NCI-H146 treated with DMSO at 0.1 percent for 48 hours (cell line): ENCODE measurements at regions not wholly inside any gene's neighbourhood (a gene's known extent, or its start where the extent isn't known, plus 50 kb on each side); places are given as distances from the start of the nearest gene placed in this dataset.

Experiments
- DNase-seq: peaks from one replicate; lab custom pipeline; 2025; ENCODE audit not compliant: unreplicated experiment; lab: John Stamatoyannopoulos, UW

DNA sequence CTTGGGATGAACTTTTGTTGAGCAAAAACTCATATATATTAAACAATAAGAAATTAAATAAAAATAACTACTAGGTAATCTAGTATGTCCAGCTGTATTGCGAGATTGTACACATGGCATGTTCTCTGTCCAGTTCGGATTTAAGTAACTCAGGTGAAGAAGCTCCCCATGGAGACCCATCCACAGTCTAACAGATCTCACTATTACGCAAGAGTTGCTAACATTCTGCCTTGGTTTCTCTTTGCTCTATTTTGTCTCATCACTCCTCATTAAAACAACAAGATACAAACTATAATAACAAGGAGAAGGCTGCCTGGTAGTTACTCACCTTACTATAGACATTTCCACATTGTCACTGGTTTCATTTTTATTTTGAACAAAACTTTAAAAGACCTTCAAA is 1372.3 kb upstream of the CELF2 start:
- DNase-seq = no peak

DNA sequence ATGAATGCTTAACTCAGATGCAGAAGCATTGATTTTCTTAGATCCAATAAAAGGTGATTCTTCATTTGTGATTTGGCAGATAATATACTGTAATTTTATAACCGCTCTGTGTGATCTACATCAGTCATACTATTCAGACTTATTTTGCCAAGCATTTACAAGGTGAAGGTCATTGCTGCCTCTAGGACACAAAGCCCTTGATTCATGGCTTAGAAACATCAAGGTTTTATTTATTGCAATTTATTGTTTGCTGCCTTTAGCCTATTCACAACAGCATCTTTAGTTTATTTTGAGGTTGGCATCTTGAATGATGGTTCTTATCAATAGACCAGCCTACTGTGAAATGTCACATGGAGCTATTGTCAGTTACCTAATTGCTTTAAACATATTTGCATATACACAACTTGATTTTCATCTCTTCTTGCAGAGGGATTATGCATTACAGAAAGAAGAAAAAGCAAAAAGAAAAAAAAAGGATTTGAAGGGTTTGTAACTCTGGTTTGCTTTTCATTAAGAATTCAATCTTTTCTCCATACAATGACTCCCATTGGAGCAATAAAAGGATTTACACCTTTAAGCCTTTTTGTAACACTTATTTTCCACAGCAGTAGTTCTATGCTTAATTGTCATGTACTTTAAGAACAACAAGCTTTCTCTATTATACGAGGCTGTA is 1371.6 kb upstream of the CELF2 start:
- no peak for DNase-seq

DNA sequence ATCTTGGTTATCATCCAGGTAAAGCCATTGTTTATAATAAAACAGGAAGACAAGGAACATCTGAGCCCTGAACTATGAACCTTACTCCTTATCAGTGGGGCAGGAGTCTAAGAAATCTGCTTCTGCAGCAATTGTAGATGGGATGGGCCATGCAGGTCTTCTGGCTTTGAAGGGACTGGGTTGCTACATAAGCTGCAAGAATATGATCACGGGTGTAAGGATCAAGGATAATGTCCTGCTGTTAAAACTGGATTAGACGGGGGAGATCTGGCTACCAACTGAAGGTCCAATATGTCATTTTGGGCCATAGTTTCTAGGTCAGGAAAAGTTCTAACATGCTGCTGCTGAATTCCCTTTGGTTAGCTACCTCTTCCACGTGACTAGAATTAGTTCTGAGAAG is 1363.4 kb upstream of the CELF2 start:
- no peak for DNase-seq

DNA sequence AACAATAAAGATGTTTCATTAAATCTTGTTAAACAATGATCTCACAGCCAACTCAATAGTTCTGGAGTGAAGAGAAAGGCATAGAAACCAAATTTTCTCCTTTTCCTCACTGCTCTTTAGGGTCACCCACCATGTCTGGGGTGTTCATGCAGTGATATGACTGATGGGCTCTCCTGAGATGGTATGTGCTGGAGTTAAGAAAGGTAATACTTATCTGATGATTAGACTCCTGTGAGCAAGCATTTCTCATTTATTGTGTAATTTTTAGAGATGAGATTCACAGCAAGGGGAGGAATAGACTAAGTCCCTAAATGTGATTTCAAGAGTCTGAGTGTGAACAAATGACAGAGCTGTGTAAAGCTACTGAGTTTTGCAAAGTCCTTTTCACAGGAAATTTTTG is 1361.3 kb upstream of the CELF2 start:
- no peak for DNase-seq

DNA sequence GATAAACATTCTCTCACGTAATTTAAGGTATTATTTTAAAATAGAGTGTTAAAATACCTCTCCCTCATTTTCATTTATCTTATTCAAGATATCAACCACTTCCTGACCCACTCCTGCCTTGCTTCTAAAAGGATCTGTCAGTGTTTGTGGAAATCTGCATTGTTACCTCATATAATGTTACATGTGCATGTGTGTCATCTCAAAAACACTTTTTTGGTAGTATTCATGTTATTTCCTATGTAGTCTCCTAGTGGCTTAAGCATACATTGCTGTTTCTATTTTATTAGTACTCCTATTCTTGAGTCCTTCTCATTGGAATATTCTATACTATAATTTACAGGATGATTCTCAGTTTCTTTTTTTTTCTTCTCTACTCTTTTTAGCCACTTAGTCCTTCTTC is 1360.7 kb upstream of the CELF2 start:
- no peak for DNase-seq

DNA sequence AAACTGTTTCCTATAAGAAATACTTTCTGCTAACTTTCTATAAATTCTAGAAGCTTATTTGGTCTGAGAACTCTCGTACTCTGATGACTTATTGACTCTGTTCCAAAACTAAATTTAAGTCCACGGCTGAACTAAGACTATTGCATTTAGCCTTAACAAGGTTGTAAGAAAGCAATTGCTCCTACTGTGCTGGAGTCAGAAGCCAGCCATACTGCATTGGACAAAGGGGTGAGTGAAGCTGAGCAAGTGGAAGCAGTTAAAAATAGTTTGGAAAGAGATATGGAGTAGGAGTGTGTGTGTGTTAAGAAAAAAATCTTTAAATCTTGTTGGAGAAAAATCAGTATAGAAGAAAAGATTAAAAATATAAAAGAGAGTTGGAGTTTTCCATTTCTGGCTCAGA is 1360.1 kb upstream of the CELF2 start:
- no peak for DNase-seq

DNA sequence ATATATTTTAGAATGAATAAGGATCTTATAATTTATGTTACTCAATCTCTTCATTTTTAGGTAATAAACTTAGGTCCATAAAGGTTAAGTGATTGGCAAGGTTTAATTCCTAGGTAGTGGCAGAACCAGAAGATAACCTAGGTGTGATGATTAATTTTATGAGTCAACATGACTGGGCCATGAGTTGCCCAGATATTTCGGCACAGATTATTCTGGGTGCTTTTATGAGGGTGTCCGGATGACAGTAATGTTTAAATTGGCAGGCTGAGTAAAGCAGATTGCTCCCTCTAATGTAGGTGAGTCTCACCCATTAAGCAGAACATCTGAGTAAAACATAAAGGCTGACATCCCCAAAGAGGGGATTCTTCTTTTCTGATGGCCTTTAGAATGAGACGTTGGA is 1349.3 kb upstream of the CELF2 start:
- DNase-seq = no peak

DNA sequence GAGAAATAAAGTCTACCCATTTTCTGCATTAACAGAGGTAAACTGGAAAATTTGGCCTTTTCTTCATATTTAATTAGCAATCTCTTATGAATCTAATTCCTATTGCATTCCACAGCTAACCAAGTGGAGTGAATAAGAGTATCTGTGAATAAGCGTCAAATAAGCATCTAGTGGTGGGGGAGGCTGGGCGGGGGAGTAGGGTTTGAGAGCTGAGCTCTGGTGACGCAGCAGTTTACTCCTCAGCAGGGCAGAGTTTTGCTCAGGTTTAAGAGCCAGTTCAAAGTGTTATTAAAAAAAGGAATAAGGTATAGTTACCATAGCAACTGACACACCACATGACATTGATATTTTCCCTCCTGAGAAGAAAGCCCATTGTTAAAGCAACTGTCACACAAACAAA is 1346.8 kb upstream of the CELF2 start:
- no peak for DNase-seq

DNA sequence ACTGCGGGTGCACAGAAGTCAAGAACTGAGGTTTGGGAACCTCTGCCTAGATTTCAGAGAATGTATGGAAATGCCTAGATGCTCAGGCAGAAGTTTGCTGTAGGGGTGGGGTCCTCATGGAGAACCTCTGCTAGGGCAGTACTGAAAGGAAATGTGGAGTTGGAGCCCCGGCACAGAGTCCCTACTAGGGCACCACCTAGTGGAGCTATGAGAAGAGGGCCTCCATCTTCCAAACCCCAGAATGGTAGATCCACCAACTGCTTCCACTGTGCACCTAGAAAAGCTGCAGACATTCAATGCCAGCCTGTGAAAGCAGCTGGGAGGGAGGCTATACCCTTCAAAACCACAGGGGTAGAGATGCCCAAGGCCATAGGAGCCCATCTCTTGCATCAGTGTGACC is 1336.0 kb upstream of the CELF2 start:
- DNase-seq = no peak

DNA sequence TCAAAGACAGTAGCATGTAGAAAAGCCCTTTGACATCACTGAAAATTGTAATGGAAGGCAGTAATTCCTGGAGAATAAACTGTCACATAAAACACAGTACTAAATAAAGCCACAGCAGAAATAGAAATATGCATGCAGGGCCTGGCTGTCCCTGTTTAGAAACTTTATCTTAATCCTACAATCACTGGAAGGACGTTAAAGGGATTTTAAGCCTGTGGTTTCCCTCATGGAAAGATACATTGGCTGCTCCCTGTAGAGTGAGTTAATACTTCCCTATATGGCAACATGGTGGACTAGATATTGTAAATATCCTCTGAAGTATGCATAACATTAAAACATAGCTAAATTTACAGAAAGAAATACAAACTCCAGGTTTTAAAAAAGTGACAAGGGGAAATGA is 1334.9 kb upstream of the CELF2 start:
- DNase-seq = no peak

DNA sequence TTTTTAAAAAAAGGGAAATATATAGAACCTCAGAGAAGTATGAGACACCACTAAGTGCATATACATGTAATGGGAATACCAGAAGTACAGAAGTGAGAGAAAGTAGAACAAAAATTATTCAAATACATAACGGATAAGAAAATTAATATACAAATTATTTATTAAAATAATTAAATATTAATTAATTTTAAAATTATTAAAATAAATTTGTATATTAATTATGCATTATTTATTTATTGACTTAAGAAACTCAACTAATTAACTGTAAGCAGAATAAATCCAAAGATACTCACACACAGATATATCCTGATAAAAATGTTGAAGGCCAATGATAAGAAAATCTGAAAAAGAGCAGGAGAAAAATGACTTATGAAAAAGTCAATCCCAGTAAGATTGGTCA is 1333.5 kb upstream of the CELF2 start:
- DNase-seq = no peak

DNA sequence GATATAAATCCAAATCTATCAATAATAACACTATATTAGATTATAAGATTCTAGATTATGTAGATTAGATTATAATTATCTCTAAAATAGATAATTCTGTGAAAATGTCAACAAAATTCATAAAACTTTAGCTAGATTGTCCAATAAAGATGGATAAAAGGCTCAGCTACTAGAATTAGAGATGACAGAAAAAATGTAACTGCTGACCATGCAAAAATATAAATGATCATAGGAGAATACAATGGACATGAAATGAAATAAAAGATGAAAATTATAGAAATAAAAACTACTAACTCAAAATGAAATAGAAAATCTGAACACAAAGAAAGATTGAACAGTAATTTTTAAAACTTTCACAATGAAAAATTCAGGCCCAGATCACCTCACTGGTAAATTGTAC is 1332.1 kb upstream of the CELF2 start:
- no peak for DNase-seq

DNA sequence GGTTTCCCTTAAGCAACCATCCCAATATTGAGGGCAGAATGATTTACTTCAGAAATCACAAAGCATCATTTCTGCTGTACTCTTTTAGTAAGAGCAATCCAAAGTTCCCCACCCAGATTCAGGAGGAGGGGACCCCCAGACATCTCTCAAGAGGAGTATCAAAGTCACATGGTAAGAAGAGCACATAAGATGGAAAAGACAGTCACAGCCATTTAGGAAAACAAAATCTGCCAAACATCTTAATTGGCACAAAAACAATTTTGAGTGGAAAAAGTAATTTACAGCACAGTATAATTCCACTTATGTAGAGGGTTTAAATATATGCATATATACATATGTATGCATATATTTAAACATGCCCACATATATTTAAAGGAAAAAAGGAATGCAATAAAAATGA is 1329.0 kb upstream of the CELF2 start:
- DNase-seq = no peak

DNA sequence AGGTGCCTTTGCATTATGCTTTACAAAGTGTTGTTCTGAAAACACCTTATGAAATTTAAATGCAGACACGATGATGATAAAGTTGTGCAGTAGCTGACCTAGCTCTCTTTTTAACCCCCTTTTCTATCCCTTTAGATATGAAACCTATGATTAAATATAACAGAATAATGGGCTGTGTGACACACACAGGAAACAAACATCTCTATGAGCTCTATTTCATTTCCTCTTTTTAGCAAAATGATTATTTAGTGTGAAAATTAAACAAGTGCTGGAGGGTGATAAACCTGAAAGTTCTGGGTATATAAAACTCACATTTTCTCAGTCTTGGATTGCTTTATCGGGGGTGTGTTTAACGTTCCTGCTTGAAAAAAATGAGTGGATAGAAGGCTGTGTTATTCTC is 1310.5 kb upstream of the CELF2 start:
- DNase-seq = no peak

DNA sequence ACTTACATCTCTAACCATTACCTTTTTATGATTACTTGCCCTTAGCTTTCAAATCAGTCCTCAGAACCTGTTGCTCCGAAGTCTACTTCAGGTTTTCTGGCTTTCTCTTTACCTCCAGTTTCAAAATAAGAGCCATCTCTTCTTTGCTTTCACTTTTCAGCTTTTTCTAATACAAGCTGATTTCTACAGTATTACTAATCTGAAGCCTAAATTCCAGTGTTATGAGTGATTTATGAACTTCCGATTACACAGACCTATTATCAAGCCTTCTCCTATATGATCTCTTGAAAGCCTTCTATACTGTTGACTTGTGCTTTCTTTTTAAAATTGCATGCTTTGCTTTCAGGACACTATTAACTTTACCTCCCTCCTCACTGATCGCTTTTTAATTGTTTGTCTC is 1307.8 kb upstream of the CELF2 start:
- DNase-seq = no peak

DNA sequence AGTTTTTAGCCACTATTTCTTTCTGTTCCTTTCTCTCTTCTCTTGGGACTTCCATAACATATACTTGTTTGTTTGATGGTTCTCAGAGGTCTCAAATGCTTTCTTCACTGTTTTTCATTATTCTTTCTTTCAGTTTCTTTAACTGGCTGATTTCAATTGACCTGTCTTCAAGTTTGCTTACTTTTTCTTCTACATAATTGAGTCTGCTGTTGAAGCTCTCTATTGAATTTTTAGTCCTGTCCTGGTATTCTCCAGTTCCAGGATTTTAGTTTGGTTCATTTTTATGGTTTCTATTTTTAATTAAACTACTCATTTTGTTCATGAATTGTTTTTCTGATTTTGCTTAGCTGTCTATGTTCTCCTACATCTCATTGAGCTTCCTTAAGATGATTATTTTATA is 1305.3 kb upstream of the CELF2 start:
- DNase-seq = no peak

DNA sequence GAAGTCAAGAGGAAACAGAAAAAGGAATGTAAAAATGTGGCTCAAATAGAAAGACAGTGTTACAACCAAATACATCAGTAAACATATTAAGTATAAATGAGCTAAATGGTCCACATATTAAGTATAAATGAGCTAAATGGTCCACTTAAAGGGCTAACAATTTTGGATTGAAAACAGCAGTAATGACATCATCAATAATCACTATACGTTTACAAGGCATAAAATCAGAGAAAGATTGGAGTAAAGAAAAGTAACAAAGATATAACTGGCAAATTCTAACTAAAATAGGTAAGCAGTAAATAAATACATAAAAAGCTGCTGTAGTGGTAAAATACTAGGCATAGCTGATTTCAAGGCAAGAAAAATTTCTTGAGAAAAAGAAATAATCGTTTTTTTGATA is 1298.4 kb upstream of the CELF2 start:
- no peak for DNase-seq

DNA sequence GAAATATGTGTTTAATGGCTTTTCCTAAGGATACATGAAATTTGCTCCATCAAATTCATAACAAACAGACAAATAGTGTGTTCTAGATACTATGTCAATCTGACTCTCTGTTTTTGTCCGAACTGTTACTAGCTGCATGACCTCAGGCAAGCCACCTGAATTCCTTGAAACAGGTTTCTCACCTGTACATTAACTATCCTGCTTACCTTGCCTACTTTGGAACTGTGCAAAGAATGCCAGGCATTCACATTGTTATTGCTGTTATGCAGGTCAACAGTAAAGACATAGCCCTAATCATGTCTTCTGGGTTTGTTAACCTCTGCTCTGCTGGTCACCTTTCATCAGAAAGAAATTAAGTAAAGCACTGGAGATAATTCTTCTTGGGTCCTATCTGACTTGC is 1283.9 kb upstream of the CELF2 start:
- no peak for DNase-seq

DNA sequence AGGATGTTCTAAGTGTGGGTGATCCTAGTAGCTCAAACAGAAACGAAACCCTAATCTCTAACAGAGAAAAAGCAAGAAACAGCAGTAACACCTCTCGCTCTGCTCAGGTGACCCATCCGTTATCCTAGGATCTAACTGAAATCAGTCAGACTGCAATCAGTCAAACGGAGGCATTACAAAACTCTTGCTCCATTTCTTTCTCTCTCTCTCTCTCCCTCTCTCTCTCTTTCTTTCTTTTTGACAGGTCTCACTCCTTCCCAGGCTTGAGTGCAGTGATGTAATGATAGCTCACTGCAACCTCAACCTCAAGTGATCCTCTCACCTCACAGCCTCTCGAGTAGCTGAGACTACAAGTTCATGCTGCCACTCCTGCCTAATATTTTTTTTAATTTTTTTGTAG is 1283.5 kb upstream of the CELF2 start:
- no peak for DNase-seq

DNA sequence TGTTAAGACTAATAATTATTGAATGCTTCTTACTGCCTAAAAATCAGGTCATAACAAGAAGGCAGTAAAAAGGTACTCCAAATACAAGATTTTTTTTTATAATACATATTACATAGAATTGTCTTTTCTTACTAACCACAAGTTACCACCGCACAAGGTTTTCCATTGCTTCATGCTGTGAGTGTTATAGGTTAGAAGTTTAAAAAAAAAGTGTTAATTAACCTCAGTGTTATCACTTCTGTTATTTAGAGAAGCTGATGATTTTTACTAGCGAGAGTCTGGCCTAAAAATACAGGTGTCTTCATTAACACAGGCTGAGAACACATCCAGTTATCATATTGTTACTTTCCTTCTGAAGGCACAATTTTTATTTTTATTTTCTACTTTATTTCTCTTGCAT is 1281.9 kb upstream of the CELF2 start:
- no peak for DNase-seq

DNA sequence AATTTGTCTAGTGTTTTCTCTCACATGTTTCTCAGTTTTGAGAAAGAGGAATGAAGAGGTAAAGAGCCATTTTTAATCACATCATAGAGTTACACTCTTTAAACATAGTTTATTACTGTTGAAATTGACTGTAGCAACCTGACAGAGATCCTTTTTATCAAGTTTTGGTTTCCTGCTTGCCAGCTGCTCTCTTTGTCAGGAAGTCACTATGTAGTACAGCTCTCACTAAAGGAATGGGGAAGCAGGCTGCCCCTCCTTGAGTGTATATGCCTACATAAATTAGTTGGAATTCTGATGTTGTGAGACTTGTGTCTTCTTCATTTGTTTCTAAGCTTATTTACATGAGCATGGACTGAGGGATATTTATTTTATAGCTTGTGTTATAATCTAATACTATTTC is 1274.0 kb upstream of the CELF2 start:
- no peak for DNase-seq

DNA sequence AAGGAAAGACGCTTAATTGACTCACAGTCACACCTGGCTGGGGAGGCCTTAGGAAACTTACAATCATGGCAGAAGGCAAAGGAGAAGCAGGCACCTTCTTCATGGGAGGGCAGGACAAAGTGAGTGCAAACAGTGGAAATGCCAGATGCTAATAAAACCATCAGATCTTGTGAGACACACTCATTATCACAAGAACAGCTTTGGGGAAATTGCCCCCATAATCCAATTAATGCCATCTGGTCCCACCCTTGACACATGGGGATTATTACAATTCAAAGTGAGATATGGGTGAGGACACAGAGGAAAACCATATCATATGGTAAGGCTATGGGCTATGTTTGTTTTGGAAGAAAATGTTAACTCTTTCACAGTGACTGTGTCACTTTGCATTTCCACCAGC is 1272.5 kb upstream of the CELF2 start:
- no peak for DNase-seq

DNA sequence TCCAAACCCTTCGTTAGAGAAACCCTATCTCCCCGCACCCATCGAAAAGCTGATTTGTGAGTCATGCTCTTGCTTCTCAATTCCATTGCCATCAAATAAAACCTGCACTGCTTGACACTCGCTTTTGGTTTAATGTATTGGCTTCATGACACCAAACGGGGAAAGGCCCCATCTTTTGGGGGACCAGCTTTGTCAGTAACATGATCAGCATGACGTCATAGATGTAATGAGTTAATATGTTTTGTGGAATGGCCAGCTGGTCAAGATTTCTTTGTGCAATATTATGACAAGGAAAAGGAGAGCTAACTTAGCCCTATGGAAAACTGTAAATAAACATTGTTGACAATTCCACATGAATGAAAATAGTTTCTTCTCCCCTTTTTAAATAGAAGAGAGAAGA is 1260.5 kb upstream of the CELF2 start:
- no peak for DNase-seq

DNA sequence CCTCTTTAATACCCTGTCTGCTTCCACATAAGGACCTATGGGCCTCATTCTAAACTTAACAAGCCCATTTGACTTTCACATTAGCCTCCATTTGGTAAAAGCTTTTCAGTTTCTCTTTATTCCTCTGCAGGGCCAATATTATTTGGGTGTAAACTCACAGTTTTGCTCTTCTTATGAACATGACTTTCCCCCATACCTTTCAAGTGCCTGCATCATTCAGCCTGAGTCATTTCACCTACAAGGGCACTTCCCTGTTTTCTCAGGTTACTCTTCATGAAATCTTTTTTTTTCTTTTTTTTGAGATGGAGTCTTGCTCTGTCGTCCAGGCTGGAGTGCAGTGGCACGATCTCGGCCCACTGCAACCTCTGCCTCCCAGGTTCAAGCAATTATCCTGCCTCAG is 1258.1 kb upstream of the CELF2 start:
- DNase-seq = no peak
